Kidney (tissue), 13 donors: ENCODE measurements at regions not wholly inside any gene's neighbourhood (a gene's known extent, or its start where the extent isn't known, plus 50 kb on each side); places are given as distances from the start of the nearest gene placed in this dataset.
A peak's percentile ranks its signal among the peaks of the same experiment; 100 is the strongest.

ENCODE experiments used
- DNase-seq, 5 donors: peaks; one replicate each; pipeline ENCODE4 v3.0.0-alpha.2; 2013 to 2020
- FAIRE-seq: peaks from 2 replicates; lab custom pipeline; 2012; peaks lifted over from hg19 to GRCh38; lab: Jason Lieb, UNC
- H3K27ac ChIP-seq, 2 donors: one replicate each; pipeline ENCODE4 v1.7.0; 2013; ENCODE audit warnings: low read depth in 2 of 2, low read length in 2 of 2, inconsistent platforms in 1 of 2
- H3K27me3 ChIP-seq: one replicate; pipeline ENCODE4 v1.7.1; 2013; ENCODE audit warnings: low read length, inconsistent platforms; ENCODE audit not compliant: control insufficient read depth, insufficient read depth
- H3K36me3 ChIP-seq, 3 donors: one replicate each; pipeline versions ENCODE4 v1.7.0 to v1.7.1; 2013; ENCODE audit warnings: low read length in 3 of 3, control low read depth in 1 of 3, inconsistent platforms in 1 of 3; ENCODE audit not compliant: insufficient read depth in 3 of 3, control insufficient read depth in 2 of 3
- H3K4me1 ChIP-seq, 3 donors: one replicate each; pipeline versions ENCODE4 v1.7.0 to v1.7.1; 2013; ENCODE audit warnings: low read length in 3 of 3, inconsistent platforms in 1 of 3, low read depth in 1 of 3; ENCODE audit not compliant: control insufficient read depth in 2 of 3, insufficient read depth in 2 of 3
- H3K4me3 ChIP-seq, 3 donors: one replicate each; pipeline versions ENCODE4 v1.7.0 to v1.8.1; 2013; ENCODE audit warnings: low read length in 3 of 3, control low read depth in 1 of 3, inconsistent platforms in 1 of 3
- H3K9ac ChIP-seq, 3 donors: one replicate each; pipeline versions ENCODE4 v1.7.0 to v1.7.1; 2013; ENCODE audit warnings: low read length in 3 of 3, control low read depth in 1 of 3, inconsistent platforms in 1 of 3
- H3K9me3 ChIP-seq, 3 donors: one replicate each; pipeline versions ENCODE4 v1.7.0 to v1.7.1; 2013; ENCODE audit warnings: low read length in 3 of 3, control low read depth in 1 of 3, inconsistent platforms in 1 of 3; ENCODE audit not compliant: control insufficient read depth in 2 of 3, insufficient read depth in 1 of 3
- CTCF ChIP-seq: IDR thresholded peaks from 3 replicates; pipeline ENCODE4 v1.5.1; 2012; ENCODE audit warnings: mild to moderate bottlenecking, moderate library complexity, borderline replicate concordance; ENCODE audit not compliant: insufficient read depth; ENCODE audit errors: extremely low read depth
- intact Hi-C: fragments of 100-400 bp; cut with DNase I; formaldehyde crosslinking; loops from one replicate; pipeline ENCODE4 v1.11.1; 2022
- donor health status: control.
- donor health status: control.
- donor health status: control.
- donor health status: control.
- donor health status: control.
- donor health status: DM: yes; HTN: yes; CAD: no.
- donor health status: Normal renal cell carcinoma (clear cell type).

- Histone ChIP-seq H3K9ac (no peak overlapping the region), H3K36me3 (no peaks in the 10 kb centered on the region), H3K27me3 (no peaks in the 10 kb centered on the region), H3K4me1 (peaks cover 0 to 3% (median 0%) of the 10 kb centered on the region in 3 donors), H3K9me3 (no peaks in the 10 kb centered on the region), H3K4me3 (no peak overlapping the region), H3K27ac (no peak overlapping the region)
- intact Hi-C loops, result no loop called here
- DNase-seq (no peak), FAIRE-seq (no peak)
- no peak for TF ChIP-seq CTCF
Measured at GRCh38 chr2:199128476-199129229, 329.1 kb downstream of the SATB2 start.

DNA sequence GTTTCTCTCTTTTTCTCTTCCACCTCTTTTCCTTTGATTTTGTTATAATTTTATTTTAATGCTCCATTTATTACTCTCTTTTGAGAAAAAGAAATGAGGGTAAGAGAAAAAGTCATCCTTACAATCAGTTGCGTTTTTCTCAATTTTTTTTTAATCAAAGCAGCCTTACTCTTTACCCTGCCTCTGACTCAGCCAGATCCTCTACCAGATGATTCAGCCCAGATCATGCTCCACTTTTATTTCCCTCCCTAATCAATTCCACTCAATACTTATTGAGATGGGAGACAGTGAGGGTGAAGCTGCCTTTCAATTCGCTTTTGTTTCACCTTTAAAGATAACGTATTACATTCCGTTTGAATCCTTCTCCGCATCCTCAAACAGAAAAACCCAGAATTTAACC, 337.9 kb downstream of the SATB2 start:
- intact Hi-C loops, result no loop called here
- DNase-seq (no peak), FAIRE-seq (no peak)
- no peak for TF ChIP-seq CTCF
- Histone ChIP-seq H3K27me3 (no peaks in the 10 kb centered on the region), H3K4me1 (peaks cover 0 to 10% (median 0%) of the 10 kb centered on the region in 3 donors), H3K9ac (no peak overlapping the region), H3K9me3 (no peaks in the 10 kb centered on the region), H3K27ac (no peak overlapping the region), H3K36me3 (no peaks in the 10 kb centered on the region), H3K4me3 (no peak overlapping the region)

- H3K4me1 ChIP-seq, result peaks cover 0 to 10% (median 0%) of the 10 kb centered on the region in 3 donors
- H3K4me3 ChIP-seq, result no peak overlapping the region
- H3K9me3 ChIP-seq, result no peaks in the 10 kb centered on the region
- H3K9ac ChIP-seq, result no peak overlapping the region
- DNase-seq (peak in 4 of 5 donors; percentile 42 to 84 (median 64)), FAIRE-seq (no peak)
- no peaks in the 10 kb centered on the region for H3K36me3 ChIP-seq
- no peaks in the 10 kb centered on the region for H3K27me3 ChIP-seq
- peak overlapping the region in 1 of 2 donors; percentile 28 for H3K27ac ChIP-seq
- intact Hi-C loops, result no loop called here
- no peak for TF ChIP-seq CTCF
Measured at GRCh38 chr2:199118673-199119112, 339.0 kb downstream of the SATB2 start.

DNA sequence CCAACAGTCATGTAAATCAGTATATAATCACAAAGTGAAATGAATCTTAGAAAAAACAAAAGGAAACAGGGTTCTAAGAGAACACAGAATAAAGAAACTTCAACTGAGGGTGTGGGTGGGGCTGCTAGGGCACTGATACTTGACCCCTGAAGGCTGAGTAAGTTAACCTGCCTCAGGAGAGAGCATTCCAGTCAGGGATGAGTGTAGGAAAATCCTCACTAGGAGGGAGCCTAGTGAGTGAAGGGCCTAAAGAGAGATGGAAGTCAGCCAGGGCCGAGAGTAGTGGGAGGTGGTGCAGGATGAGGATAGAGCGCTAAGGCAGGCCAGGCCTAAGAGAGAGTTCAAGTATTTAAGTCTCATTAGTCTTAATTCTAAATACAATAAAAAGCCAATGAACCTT, 342.6 kb downstream of the SATB2 start:
- Histone ChIP-seq H3K4me3 (no peak overlapping the region), H3K27ac (no peak overlapping the region), H3K36me3 (no peaks in the 10 kb centered on the region), H3K9me3 (no peaks in the 10 kb centered on the region), H3K27me3 (no peaks in the 10 kb centered on the region), H3K4me1 (peaks cover 0 to 5% (median 0%) of the 10 kb centered on the region in 3 donors), H3K9ac (no peak overlapping the region)
- TF ChIP-seq CTCF, result no peak
- intact Hi-C loops, result no loop called here
- FAIRE-seq (no peak), DNase-seq (no peak)
